Inflammatory macrophage treated with lipopolysaccharide for 1 hour (primary cell): ENCODE measurements at regions not wholly inside any gene's neighbourhood (a gene's known extent, or its start where the extent isn't known, plus 50 kb on each side); places are given as distances from the start of the nearest gene placed in this dataset.
"Not testable (repeated sequence)": the region's sequence is repeated elsewhere in the genome, so short reads cannot be mapped to it uniquely, and the experiment has no call there.

Experiments
- DNase-seq, 2 donors: peaks; one replicate each; pipeline ENCODE4 v3.0.0-alpha.2; 2020 to 2022

DNA sequence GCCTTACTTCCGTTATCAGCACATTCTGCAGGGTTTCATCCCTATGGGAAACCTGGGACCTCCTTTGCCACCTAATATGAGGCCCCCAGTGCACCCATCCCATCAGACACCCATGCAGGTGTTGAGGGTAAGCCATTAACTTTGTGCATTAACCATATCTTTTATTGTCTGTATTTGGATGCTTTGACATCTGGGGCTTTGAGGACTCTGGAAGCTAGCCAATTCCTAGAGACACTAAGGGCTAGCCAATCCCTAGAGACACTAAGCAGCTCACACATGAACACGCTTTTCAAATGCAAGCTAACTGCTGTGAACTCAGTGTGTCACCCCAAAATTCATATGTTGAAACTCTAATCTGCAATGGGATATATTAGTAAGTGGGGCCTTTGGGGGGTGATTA is 272.5 kb upstream of the COBL start:
- DNase-seq = no peak

DNA sequence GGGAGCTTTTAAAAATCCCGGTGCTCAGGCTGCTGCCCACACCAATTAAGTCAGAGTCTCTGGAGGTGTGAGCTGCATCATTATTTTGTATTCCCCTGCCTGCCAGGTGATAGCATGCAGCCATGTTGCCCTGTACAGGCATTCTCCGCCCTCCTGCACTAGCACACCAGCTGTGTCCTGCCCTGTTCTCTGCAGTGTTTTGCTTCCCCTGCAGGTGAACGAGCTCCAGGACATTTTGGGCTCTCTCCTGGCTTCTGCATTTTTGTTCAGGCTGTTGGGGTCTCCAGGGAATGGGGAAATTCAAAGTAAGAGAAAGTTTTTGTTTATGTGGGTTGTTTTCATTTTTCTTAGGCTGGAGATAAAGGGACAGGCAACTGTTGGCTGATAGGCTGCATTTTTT is 271.0 kb upstream of the COBL start:
- DNase-seq = no peak

DNA sequence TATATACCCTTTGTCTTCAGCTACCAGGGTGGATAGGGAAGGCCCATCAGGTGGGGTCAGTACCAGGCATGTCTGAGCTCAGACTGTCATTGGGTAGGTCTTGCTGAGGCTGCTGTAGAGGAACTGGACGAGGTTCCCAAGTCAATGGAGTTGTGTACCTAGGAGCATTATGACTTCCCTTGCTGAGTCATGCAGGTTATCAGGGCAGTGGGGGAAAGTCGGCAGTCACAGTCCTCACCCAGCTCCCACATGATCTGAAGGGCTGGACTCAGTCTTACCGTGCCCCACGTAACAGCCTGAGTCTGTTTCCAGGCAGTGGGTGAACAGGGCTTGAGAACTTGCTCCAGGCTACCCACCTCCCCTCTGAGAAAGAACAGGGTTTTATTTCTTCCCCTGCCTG is 260.8 kb upstream of the COBL start:
- DNase-seq = no peak

DNA sequence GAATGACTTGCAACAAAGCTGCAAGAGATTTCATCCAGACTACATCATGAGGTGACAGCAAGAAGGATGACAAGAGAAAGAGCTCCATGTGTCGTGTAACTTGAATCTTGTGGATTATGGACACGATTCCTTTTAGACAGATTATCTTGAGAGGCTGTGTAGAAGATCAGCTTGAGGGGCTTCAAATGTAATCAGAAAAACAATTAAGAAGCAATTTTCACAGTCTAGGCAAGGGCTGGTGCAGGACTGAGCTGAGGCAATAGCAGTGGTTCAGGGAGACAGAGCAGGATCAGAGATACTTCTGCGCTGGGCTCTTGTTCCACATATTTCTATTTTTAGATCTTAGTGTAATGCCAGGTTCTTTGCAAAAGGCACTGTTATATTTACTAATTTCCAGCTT is 253.0 kb upstream of the COBL start:
- no peak for DNase-seq

DNA sequence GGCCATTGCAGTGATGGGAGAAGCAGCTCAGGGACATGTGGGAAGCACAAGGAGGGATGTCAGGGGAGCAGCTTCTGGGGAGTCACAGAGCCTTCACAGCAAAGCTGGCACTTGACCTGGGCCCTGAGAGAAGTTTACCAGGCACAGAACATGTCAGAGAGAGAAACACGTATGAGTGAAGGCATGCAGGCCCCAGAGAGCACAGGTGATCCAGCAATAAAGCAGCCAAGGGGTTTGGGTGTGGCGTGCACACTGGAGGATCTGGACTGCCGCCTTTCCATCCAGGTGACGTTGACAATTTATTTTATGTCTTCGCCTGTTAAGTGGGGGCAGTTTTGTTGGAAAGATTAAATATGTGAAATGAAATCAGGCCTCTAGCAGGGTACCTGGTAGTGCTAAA is 252.6 kb upstream of the COBL start:
- no peak for DNase-seq

DNA sequence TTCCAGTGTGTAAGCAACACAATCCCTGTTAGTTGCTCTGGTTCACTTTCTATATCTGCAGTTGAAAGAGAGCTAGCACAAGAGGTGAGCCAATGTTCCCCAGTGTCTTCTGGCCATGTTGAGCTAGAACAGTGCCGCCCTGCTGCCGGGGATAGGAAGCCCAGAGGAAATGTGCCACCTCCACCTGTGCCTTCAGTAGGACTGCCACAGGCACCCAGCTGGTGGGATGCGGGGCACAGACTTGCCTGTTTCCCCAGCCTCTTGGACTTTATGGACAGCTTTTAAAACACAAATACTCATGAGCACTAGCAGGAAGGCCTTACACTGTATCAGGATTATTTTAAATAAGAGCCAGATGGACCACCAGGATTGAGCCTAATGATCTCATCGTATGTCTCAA is 234.5 kb upstream of the COBL start:
- no peak for DNase-seq

DNA sequence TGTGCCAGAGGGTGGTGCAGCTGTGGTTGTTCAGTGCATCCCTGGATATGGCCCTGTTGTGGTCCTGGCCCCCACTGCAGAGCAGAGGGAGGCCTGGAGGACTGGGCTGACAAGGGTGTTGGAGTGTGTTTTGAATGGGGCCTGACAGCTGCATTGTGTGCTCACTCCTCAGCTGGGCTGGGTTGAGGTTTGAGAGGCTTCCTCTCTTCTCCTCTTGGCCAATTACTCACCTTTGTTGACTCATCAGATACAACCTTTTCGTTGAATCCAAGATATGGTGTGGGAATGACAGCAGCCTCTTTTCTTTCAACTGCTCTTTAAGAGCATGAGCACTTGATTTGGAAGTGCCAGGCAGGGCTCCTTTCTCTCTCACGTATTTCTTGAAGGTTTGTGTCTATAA is 228.5 kb upstream of the COBL start:
- DNase-seq = no peak

DNA sequence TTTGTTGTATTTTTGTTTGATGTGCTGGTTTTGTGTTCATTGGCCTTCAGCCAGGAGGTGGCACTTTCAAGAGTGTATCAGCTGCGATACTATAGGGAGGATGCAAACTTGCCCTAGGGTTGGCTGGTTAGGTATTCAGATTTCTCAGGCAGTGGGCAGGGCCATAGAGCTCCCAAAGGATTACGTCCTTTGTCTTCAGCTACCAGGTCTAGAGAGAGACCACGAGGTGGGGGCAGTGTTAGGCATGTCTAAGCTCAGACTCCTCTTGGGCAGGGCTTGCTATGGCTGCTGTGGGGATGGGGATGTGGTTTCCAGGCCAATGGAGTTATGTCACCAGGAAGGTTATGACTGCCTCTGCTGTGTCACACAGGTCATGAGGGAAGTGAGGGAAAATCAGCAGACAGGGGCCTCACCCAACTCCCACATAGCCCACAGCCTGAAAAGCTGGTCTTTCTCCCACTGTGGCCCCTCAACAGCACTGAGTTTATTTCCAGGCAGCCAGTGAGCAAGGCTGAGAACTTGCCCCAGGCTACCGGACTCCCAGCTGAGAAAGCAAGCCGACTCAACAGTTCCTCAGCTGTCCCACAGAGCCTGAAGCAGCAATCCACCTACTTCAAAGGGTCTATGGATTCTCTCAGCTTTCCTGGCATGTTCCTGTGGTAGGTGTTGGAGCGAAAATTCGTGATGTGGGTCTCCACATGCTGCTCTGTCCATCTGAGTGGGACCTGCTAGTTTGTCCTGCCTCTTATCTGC is 227.4 kb upstream of the COBL start:
- DNase-seq = no peak

DNA sequence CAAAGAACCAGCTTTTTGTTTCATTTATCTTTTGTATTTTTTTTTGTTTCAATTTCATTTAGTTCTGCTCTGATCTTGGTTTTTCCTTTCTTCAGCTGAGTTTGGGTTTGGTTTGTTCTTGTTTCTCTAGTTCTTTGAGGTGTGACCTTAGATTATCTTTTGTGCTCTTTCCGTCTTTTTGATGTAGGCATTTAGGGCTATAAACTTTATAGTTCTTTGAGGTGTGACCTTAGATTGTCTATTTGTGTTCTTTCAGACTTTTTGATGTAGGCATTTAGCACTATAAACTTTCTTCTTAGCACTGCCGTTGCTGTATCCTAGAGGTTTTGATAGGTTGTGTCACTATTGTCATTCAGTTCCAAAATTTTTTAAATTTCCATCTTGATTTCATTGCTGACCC is 224.3 kb upstream of the COBL start:
- not testable (repeated sequence) for DNase-seq

DNA sequence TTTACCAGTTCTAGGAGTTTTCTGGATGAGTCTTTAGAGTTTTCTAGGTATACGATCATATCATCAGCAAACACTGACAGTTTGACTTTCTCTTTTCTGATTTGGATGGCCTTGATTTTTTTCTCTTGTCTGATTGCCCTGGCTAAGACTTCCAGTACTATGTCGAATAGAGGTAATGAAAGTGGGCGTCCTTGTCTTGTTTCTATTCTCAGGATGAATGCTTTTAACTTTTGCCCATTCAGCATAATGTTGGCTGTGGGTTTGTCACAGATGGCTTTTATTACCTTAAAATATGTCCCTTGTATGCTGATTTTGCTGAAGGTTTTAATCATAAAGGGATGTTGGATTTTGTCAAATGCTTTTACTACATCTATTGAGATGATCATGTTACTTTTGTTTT is 223.2 kb upstream of the COBL start:
- DNase-seq = no peak

DNA sequence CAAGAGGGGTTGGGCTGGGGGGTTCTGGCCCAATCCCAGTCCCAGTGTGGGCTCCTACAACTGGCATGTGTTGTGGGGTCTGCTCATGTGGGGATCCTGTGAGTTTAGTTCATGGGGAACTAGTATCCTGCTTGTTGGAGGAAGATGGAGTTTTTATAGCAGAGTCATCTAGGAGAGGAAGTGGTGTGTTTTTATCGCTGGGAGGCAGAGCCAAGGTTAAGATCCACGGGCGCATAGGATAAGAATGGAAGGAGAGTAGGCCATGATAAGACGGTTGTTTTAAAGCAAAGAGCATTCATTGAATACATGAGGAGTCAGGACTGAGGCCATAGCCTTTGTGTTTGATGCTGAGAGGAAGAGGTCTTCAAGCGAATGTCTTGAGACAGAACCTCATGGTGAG is 211.6 kb upstream of the COBL start:
- no peak for DNase-seq

DNA sequence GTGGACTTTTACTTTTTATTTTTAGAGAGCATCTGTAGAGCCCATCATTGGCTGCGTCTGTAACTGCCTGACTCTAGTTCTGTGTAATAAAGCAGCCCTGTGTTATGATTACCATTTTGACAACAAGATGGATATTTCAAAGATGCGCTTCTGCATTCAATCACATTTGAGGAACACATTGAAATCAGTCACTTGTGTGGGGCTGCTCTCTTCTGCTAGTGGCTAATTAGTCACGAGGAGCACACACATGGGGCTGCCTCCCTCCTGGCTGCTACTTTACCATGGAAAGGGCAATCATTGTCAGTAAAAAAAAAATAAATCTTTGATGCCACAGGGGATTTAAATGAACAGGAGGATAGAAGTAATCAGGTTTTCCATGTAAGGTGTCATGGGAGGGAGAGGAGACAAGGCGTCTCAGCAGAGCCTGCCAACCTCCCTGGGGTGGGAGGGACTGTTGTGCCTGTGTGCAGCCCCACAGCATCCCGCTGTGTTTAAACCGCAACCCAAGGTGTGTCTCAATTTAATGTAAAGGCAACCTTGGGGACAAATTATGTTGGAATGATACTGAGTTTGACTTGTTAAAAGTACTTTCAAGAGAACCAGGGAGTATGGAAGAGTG is 205.2 kb upstream of the COBL start:
- DNase-seq = no peak

DNA sequence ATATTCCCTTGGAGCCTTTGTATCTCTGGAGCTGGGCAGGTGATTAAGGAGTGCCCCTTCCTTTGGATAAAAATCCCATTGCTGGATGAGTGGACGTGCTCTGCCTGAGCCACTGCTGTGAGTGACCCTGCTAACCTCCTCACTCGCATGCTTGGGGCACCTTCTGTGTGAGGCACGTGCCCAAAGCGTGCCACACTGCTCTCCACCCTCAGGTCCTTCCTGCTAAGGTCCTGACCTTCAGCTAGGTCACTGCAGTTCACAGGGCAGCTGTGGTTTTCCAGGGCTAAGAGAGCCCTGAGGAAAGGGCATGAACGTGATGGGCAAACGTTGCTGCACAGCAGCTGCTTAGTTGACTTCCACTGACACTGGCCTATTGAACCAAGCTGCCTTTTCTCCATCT is 204.4 kb upstream of the COBL start:
- DNase-seq = no peak

DNA sequence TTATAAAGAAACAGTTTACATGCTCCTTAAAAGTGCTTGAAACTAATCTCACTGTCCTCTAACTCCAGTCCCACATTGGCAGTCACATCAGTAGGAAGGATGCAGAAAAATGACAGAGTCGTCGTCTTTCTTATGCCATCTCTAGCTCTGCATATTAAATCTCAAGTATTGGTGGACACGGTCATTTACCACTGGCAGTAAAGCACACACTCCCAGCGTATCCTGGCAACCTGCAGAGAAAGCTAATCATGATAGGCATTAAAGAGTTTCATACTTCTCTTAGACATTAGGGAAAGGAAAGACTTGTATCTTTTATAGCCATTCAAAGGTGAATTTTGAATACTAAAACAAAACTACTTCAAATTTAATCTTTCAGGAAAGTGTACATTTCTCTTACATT is 202.0 kb upstream of the COBL start:
- DNase-seq = no peak

DNA sequence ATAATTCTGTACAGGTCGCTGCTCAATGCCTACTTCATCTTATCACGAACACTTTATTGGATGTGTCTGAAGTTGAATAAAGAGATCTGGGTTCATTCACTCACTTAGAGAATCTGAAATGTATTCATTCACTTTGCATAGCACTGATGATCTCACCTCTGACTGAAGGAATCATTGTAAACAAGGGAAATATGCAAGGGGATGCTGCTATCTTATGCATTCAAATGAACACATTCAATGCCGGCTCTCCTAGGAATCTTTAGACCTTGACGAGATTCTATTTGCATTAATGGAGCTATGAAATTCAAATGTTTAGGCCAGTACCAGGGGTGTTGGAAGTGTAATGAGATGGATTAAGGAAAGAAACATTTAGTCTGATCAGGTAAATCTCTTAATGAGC is 200.6 kb upstream of the COBL start:
- no peak for DNase-seq

DNA sequence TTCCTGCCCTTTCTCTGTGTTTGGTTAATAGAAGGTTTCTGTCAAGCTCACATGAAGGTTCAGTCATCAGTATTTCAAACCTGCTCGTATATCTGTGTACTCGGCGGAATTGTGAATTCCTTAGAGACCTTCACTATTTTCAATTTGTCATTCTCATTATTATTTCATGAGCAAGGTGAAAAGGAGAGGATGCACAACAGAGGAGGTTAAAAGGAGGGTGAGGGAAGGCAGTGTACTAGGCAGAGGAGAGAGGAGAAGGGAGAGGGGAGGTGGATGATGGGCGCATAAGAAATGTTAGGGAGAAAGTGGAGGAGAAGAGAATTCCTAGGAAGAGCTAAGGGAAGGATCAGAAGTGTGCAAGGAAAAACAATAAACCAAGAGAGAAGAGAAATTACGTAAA is 185.0 kb upstream of the COBL start:
- no peak for DNase-seq

DNA sequence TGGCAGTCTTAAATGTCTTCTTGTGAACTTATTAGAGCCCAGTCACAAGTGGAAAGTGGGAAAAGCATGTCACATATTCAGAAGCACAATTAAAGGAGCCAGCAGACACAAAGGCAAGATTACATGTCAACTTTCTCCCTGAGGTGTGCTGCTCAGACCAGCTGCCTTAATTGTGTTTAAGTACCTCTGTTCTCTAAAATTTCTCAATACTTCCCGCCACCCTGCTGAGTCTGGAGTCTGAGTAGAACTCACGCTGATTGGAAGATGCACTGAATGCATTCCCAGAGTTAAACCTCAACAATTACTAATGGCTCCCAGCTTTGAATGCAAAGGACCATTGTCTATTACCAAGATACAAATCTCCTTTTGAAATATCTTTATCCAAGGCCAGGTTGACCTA is 166.4 kb upstream of the COBL start:
- DNase-seq = no peak

DNA sequence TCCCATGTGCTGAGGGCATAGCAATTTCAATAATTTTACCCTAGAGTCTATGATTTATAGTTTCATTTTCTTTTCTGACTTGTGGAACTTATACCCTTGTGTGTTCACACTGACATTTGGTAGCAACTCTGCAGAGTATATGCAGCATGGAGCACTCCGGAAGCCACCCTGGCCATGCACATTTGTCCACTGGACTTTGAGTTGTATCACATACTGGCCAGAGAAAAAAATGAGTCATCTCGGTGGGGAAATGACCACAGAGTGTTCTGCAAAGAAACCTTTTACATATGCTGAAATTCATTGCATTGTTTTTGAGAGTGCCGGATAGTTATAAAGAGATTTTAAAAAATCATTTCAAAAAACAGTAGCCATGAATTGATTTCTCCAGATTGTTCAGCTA is 164.8 kb upstream of the COBL start:
- DNase-seq = no peak

DNA sequence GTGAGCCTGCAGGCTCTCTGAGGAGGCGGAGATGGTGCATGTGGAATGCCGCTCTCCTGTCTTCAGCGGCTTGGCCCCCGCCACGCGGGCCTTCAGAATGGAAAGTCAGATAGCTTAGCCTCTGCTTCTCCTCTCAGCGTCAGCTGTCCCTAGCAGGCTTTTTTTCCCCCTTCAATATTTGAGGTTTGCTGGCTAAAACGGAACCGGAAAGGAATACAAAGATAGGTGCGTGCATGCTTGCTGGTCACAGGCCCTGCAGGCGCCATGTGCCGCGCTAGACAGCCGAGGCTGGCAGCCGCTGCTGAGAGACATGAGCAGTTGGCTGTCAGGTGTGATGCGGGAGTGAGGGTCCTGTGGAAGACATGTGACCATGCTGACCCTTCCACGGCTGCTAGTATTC is 161.2 kb upstream of the COBL start:
- DNase-seq = no peak

DNA sequence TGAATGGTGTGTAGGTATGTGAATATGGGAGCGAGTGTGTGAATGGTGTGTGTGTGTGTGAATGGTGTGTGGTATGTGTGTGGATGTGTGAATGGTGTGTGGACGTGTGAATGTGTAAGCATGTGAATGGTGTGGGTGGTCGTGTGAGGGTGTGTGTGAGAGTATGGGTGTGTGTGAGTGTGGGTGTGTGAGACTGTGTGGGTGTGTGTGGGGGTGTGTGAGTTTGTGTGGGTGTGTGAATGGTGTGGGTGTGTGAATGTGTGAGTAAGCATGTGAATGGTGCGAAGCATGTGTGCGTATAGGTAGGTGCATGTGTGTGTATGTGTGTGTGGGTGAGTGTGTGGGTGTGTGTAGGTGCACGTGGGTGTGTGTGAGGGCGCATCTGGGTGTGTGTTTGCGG is 160.7 kb upstream of the COBL start:
- DNase-seq = no peak

DNA sequence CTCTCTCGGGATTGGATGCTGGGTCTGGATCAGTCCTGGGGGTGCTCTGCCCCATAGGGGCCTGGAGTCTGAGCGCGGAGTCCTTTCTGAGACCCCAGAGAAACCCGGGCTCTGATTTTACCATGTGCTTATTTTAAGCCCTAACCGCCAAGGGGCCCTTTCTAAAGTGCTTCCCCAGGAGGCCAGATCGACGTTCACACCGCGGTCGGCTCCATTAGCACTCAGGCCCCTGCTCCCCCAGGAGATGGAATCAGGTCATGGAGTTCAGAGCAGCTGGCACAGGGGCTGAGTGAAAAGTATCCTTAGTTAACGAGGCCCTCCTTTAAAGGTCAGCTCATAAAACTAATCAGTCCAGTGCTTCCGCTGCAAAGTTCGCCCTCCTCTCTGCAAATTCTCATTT is 159.4 kb upstream of the COBL start:
- DNase-seq = no peak

DNA sequence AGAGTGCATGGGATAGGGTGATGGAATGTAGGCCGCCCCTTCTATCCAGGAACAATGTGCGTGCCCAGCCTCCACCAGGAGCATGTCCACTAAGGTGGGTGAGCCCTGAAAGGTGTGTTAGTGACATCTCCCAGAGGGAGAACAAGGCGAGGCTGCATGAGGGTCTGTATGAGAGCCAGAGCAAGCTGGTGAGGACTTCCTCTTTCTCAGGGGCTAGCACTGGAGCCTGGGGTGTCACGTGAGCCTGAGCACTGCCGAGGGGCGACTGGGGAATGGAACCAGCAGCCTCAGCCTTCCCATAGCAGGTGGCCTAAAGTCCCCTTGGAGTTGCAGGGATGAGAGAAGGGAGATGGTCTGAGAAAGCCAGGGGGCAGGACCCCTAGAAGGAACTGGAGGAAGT is 156.3 kb upstream of the COBL start:
- no peak for DNase-seq

DNA sequence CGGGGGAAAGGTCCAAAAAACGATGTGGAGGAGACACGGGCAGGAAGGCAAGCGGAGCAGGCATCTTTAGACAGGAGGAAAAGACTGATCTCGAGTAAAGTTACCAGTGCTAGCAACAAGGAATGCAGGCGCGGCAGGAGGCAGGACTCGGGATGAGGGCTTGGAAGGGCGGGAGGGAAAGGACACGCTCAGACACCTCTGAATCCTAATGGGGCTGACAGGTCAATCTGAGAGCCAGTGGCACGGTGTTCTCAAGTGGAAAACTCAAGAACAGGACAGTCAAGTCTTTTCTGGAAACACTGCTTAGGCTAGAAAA is 155.3 kb upstream of the COBL start:
- DNase-seq = no peak

DNA sequence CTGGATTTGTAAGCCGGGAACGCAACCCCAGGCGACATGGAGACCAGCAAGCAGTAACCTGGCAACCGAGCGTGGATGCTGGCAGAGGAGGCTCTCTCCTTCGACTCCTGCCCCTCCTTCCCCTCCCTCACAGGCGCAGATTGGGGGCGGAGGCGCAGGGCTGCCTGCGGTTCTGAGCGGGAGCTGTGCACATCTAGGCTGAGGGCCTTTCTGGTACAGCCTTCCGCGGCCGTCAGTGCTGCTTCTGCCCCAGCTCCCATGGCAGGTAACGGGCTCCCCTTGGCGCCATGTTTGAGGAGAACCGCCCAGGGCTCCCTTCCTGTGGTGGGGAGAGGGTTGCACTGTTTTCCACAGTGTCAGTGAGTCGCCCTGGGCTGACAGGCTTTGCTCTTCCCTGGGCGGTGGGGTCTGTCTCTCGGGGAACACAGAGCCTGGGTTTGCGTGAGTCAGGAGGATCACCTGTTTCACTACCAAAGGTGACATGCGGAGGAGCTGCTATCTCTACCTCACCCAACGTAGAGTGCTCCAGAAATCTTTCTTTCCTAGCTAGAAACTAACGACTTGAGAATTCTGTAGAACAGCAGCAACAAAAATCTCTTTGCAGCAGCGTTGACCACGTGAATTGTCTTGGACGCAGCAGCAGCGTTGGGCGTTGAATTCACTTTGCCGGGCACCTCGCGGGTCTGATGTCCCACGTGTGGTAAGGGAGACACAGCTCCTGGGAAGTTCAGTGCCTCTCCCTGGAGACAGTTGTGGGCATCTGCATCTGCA is 154.8 kb upstream of the COBL start:
- DNase-seq = no peak
